CD14-positive monocyte (primary cell): ENCODE measurements at regions not wholly inside any gene's neighbourhood (a gene's known extent, or its start where the extent isn't known, plus 50 kb on each side); places are given as distances from the start of the nearest gene placed in this dataset.

ENCODE experiments used
- DNase-seq, 3 donors: peaks; one replicate each; pipeline ENCODE4 v3.0.0-alpha.2; 2011 to 2022
- H2AFZ ChIP-seq: 2 replicates; pipeline ENCODE4 v1.6.0; 2012; ENCODE audit warnings: mild to moderate bottlenecking, low read depth, low read length, inconsistent platforms; ENCODE audit not compliant: insufficient read depth, poor library complexity, severe bottlenecking
- H3K27ac ChIP-seq, 2 donors: 1 replicate in 1 of 2; 2 replicates in 1 of 2; pipeline ENCODE4 v1.5.1; 2012 to 2013; ENCODE audit warnings: low read length in 2 of 2, control low read depth in 1 of 2, inconsistent platforms in 1 of 2, low read depth in 1 of 2, mild to moderate bottlenecking in 1 of 2
- H3K27me3 ChIP-seq, 2 donors: one replicate each; pipeline versions ENCODE4 v1.6.0 to v1.6.1; 2011 to 2013; ENCODE audit warnings: low read length in 2 of 2; ENCODE audit not compliant: control insufficient read depth in 2 of 2, insufficient read depth in 2 of 2
- H3K36me3 ChIP-seq, 2 donors: replicated peaks in 1 of 2; 1 replicate in 1 of 2; 2 replicates in 1 of 2; pipeline versions ENCODE4 v1.5.1 to v1.6.1; 2012 to 2013; ENCODE audit warnings: low read length in 2 of 2, control low read depth in 1 of 2, inconsistent platforms in 1 of 2, mild to moderate bottlenecking in 1 of 2; ENCODE audit not compliant: insufficient read depth in 2 of 2, control insufficient read depth in 1 of 2
- H3K4me1 ChIP-seq, 2 donors: 1 replicate in 1 of 2; 2 replicates in 1 of 2; pipeline versions ENCODE4 v1.5.1 to v1.6.1; 2012 to 2013; ENCODE audit warnings: low read length in 2 of 2, control low read depth in 1 of 2, inconsistent platforms in 1 of 2, mild to moderate bottlenecking in 1 of 2, moderate library complexity in 1 of 2; ENCODE audit not compliant: insufficient read depth in 2 of 2, control insufficient read depth in 1 of 2
- H3K4me2 ChIP-seq: replicated peaks from 2 replicates; pipeline ENCODE3; 2012; ENCODE audit warnings: low read length, moderate library complexity, mild to moderate bottlenecking; ENCODE audit not compliant: poor library complexity, severe bottlenecking; ENCODE audit errors: extremely low read depth
- H3K4me3 ChIP-seq, 3 experiments: fragments of 200-600 bp in 1 of 3; sonication (generic) in 1 of 3; replicated peaks in 1 of 3; 1 replicate in 2 of 3; 2 replicates in 1 of 3; pipeline ENCODE4 v1.5.1; 2011 to 2013; ENCODE audit warnings: low read length in 3 of 3, mild to moderate bottlenecking in 3 of 3, control low read depth in 2 of 3, low read depth in 2 of 3, inconsistent platforms in 1 of 3, moderate library complexity in 1 of 3
- H3K79me2 ChIP-seq: 2 replicates; pipeline ENCODE4 v1.6.0; 2012; ENCODE audit warnings: mild to moderate bottlenecking, control low read depth, inconsistent platforms, low read length, moderate library complexity; ENCODE audit not compliant: insufficient read depth
- H3K9ac ChIP-seq: 2 replicates; pipeline ENCODE4 v1.6.0; 2017; ENCODE audit warnings: low read length, mild to moderate bottlenecking; ENCODE audit not compliant: insufficient read depth, poor library complexity, severe bottlenecking
- H3K9me3 ChIP-seq, 2 donors: replicated peaks in 1 of 2; 1 replicate in 1 of 2; 2 replicates in 1 of 2; pipeline versions ENCODE4 v1.5.1 to v1.6.1; 2012 to 2013; ENCODE audit warnings: low read length in 2 of 2, control low read depth in 1 of 2; ENCODE audit not compliant: control insufficient read depth in 1 of 2, insufficient read depth in 1 of 2
- H4K20me1 ChIP-seq: 2 replicates; pipeline ENCODE4 v1.6.0; 2012; ENCODE audit warnings: mild to moderate bottlenecking, low read length, control low read depth, moderate library complexity; ENCODE audit not compliant: insufficient read depth
- H3K27ac Mint-ChIP-seq, 7 donors: one replicate each; pipeline ENCODE4 v1.8.0; 2020; ENCODE audit warnings: mild to moderate bottlenecking in 7 of 7, mixed read lengths in 7 of 7, moderate library complexity in 6 of 7, inconsistent platforms in 2 of 7
- H3K27me3 Mint-ChIP-seq, 3 donors: one replicate each; pipeline ENCODE4 v1.8.0; 2021 to 2022; ENCODE audit warnings: low read depth in 3 of 3, mild to moderate bottlenecking in 3 of 3, mixed read lengths in 3 of 3, moderate library complexity in 3 of 3, inconsistent platforms in 1 of 3
- H3K36me3 Mint-ChIP-seq, 2 donors: one replicate each; pipeline ENCODE4 v1.8.0; 2020; ENCODE audit warnings: mixed read lengths in 2 of 2, inconsistent platforms in 1 of 2, mild to moderate bottlenecking in 1 of 2
- H3K4me1 Mint-ChIP-seq: one replicate; pipeline ENCODE4 v1.8.0; 2020; ENCODE audit warnings: mild to moderate bottlenecking, mixed read lengths
- H3K4me3 Mint-ChIP-seq, 2 donors: one replicate each; pipeline ENCODE4 v1.8.0; 2020; ENCODE audit warnings: mild to moderate bottlenecking in 2 of 2, mixed read lengths in 2 of 2, moderate library complexity in 1 of 2
- H3K9me3 Mint-ChIP-seq, 7 donors: one replicate each; pipeline ENCODE4 v1.8.0; 2020 to 2022; ENCODE audit warnings: mixed read lengths in 7 of 7, mild to moderate bottlenecking in 6 of 7, moderate library complexity in 6 of 7, inconsistent platforms in 2 of 7
- WGBS: methylation state at CpG from one replicate; pipeline ENCODE4 v1.1.5; 2013; ENCODE audit warnings: missing lambda C conversion rate; ENCODE audit not compliant: insufficient coverage; 5-methylcytosine and 5-hydroxymethylcytosine counted together
- intact Hi-C, 2 donors: fragments of 100-400 bp; cut with micrococcal nuclease; formaldehyde crosslinking; loops; one replicate each; pipeline versions ENCODE4 v1.15.0 to v1.15.1; 2023
- TF ChIP-seq, protein P1 (sequence below): fragments of 200-600 bp; IDR thresholded peaks from one replicate; pipeline ENCODE4 v1.8.0; 2022; ENCODE audit warnings: antibody characterized with exemption, mild to moderate bottlenecking

DNA sequence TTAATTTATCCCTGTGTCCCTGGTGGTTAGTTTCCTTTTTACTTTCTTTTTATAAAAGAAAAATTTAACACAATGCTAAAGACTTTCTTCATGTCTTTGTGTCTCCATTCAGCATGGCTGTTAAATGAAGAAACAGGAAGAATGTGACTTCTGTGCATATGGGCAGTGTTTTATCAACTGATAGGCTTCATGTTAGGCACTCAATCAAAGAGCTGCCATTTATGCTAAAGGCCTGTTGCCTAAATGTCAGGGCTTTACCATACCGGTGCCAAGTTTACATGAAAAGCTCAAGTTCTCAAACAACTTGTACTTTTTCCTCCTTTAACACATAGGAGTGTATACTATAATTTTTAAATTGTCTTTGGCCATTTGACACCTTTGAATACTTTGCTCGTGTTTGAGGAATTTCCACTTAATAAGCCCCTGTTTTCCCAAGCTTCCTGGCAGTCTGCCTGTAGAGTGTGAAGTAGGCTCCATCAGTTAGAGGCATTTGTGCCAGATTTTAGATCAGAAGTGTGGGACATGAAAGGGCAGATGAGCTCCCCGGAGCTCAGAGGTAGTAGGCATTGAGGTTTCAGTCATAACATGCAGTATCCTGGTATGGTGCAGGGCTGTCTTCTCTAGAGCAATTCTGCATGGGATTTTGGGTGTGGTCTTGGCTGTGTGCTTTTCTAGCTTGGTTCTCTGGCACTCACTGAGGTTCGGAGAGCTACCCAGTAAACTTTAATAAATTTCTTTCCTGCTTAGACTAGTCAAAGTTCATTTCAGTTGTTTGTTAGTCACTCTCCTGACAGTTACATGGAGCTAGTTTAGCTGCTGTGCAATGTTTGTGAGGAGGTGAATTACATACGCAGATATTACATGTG, 119.0 kb downstream of the LEPR start:
- Histone ChIP-seq H4K20me1 (no peaks in the 10 kb centered on the region), H3K4me2 (no peak overlapping the region), H3K79me2 (no peaks in the 10 kb centered on the region), H3K4me1 (peaks cover 0 to 17% of the 10 kb centered on the region in 2 donors), H3K9ac (no peak overlapping the region), H3K36me3 (no peaks in the 10 kb centered on the region), H3K27ac (no peak overlapping the region), H3K9me3 (no peaks in the 10 kb centered on the region), H3K4me3 (no peak overlapping the region), H3K27me3 (no peaks in the 10 kb centered on the region), H2AFZ (no peak overlapping the region)
- TF ChIP-seq, protein P1, sequence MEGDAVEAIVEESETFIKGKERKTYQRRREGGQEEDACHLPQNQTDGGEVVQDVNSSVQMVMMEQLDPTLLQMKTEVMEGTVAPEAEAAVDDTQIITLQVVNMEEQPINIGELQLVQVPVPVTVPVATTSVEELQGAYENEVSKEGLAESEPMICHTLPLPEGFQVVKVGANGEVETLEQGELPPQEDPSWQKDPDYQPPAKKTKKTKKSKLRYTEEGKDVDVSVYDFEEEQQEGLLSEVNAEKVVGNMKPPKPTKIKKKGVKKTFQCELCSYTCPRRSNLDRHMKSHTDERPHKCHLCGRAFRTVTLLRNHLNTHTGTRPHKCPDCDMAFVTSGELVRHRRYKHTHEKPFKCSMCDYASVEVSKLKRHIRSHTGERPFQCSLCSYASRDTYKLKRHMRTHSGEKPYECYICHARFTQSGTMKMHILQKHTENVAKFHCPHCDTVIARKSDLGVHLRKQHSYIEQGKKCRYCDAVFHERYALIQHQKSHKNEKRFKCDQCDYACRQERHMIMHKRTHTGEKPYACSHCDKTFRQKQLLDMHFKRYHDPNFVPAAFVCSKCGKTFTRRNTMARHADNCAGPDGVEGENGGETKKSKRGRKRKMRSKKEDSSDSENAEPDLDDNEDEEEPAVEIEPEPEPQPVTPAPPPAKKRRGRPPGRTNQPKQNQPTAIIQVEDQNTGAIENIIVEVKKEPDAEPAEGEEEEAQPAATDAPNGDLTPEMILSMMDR, result no peak
- no peak for DNase-seq
- Mint-ChIP-seq H3K27me3 (peaks cover 0 to 2% (median 0%) of the 10 kb centered on the region in 3 donors), H3K4me1 (peaks cover 11% of the 10 kb centered on the region), H3K4me3 (no peak overlapping the region), H3K9me3 (peaks cover 0 to 10% (median 3%) of the 10 kb centered on the region in 7 donors), H3K27ac (peak overlapping the region in 1 of 7 donors; percentile 43), H3K36me3 (peaks cover 0 to 3% of the 10 kb centered on the region in 2 donors)
- WGBS, result 100% methylated on average over 1 of the region's 5 CpGs
- intact Hi-C loops, result no loop called here

DNA sequence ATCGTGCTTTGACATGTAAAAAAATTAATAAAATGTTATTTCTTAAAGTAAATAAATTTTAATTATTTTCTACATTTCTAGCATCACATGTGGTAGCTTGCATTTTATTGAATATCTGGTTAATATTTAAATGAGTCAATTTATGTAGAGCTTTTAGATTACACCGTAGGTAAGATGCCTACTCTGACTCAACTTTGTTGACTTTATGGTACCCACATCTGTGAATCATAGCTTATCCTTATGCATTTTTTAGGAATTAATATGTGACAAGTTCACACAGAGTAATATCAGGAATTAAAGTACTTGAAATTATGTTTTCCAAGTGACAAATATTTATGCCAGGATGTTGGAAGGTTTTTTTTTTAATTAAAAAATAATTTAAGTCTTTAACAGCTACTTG, 120.7 kb downstream of the LEPR start:
- TF ChIP-seq, protein P1, result no peak
- H3K27me3 ChIP-seq, result no peaks in the 10 kb centered on the region
- Mint-ChIP-seq H3K36me3 (peaks cover 0 to 3% of the 10 kb centered on the region in 2 donors), H3K4me1 (peaks cover 11% of the 10 kb centered on the region), H3K4me3 (no peak overlapping the region), H3K27me3 (peaks cover 0 to 2% (median 0%) of the 10 kb centered on the region in 3 donors), H3K9me3 (peaks cover 2 to 12% (median 4%) of the 10 kb centered on the region in 7 donors), H3K27ac (no peak overlapping the region)
- intact Hi-C loops, result no loop called here
- H3K4me2 ChIP-seq, result no peak overlapping the region
- no peaks in the 10 kb centered on the region for H3K79me2 ChIP-seq
- DNase-seq, result no peak
- H3K9me3 ChIP-seq, result no peaks in the 10 kb centered on the region
- H3K27ac ChIP-seq, result no peak overlapping the region
- H3K9ac ChIP-seq, result no peak overlapping the region
- no peaks in the 10 kb centered on the region for H4K20me1 ChIP-seq
- no peak overlapping the region for H3K4me3 ChIP-seq
- H3K4me1 ChIP-seq, result peaks cover 0 to 17% of the 10 kb centered on the region in 2 donors
- H2AFZ ChIP-seq, result no peak overlapping the region
- no peaks in the 10 kb centered on the region for H3K36me3 ChIP-seq
- no CpG with 5 or more reads among the region's 2 CpGs for WGBS
